CD14-positive monocyte (primary cell): ENCODE measurements at regions not wholly inside any gene's neighbourhood (a gene's known extent, or its start where the extent isn't known, plus 50 kb on each side); places are given as distances from the start of the nearest gene placed in this dataset.
A peak's percentile ranks its signal among the peaks of the same experiment; 100 is the strongest.

ENCODE experiments used
- DNase-seq, 3 donors: peaks; one replicate each; pipeline ENCODE4 v3.0.0-alpha.2; 2011 to 2022
- H2AFZ ChIP-seq: 2 replicates; pipeline ENCODE4 v1.6.0; 2012; ENCODE audit warnings: mild to moderate bottlenecking, low read depth, low read length, inconsistent platforms; ENCODE audit not compliant: insufficient read depth, poor library complexity, severe bottlenecking
- H3K27ac ChIP-seq, 2 donors: 1 replicate in 1 of 2; 2 replicates in 1 of 2; pipeline ENCODE4 v1.5.1; 2012 to 2013; ENCODE audit warnings: low read length in 2 of 2, control low read depth in 1 of 2, inconsistent platforms in 1 of 2, low read depth in 1 of 2, mild to moderate bottlenecking in 1 of 2
- H3K27me3 ChIP-seq, 2 donors: one replicate each; pipeline versions ENCODE4 v1.6.0 to v1.6.1; 2011 to 2013; ENCODE audit warnings: low read length in 2 of 2; ENCODE audit not compliant: control insufficient read depth in 2 of 2, insufficient read depth in 2 of 2
- H3K36me3 ChIP-seq, 2 donors: replicated peaks in 1 of 2; 1 replicate in 1 of 2; 2 replicates in 1 of 2; pipeline versions ENCODE4 v1.5.1 to v1.6.1; 2012 to 2013; ENCODE audit warnings: low read length in 2 of 2, control low read depth in 1 of 2, inconsistent platforms in 1 of 2, mild to moderate bottlenecking in 1 of 2; ENCODE audit not compliant: insufficient read depth in 2 of 2, control insufficient read depth in 1 of 2
- H3K4me1 ChIP-seq, 2 donors: 1 replicate in 1 of 2; 2 replicates in 1 of 2; pipeline versions ENCODE4 v1.5.1 to v1.6.1; 2012 to 2013; ENCODE audit warnings: low read length in 2 of 2, control low read depth in 1 of 2, inconsistent platforms in 1 of 2, mild to moderate bottlenecking in 1 of 2, moderate library complexity in 1 of 2; ENCODE audit not compliant: insufficient read depth in 2 of 2, control insufficient read depth in 1 of 2
- H3K4me2 ChIP-seq: replicated peaks from 2 replicates; pipeline ENCODE3; 2012; ENCODE audit warnings: low read length, moderate library complexity, mild to moderate bottlenecking; ENCODE audit not compliant: poor library complexity, severe bottlenecking; ENCODE audit errors: extremely low read depth
- H3K4me3 ChIP-seq, 3 experiments: fragments of 200-600 bp in 1 of 3; sonication (generic) in 1 of 3; replicated peaks in 1 of 3; 1 replicate in 2 of 3; 2 replicates in 1 of 3; pipeline ENCODE4 v1.5.1; 2011 to 2013; ENCODE audit warnings: low read length in 3 of 3, mild to moderate bottlenecking in 3 of 3, control low read depth in 2 of 3, low read depth in 2 of 3, inconsistent platforms in 1 of 3, moderate library complexity in 1 of 3
- H3K79me2 ChIP-seq: 2 replicates; pipeline ENCODE4 v1.6.0; 2012; ENCODE audit warnings: mild to moderate bottlenecking, control low read depth, inconsistent platforms, low read length, moderate library complexity; ENCODE audit not compliant: insufficient read depth
- H3K9ac ChIP-seq: 2 replicates; pipeline ENCODE4 v1.6.0; 2017; ENCODE audit warnings: low read length, mild to moderate bottlenecking; ENCODE audit not compliant: insufficient read depth, poor library complexity, severe bottlenecking
- H3K9me3 ChIP-seq, 2 donors: replicated peaks in 1 of 2; 1 replicate in 1 of 2; 2 replicates in 1 of 2; pipeline versions ENCODE4 v1.5.1 to v1.6.1; 2012 to 2013; ENCODE audit warnings: low read length in 2 of 2, control low read depth in 1 of 2; ENCODE audit not compliant: control insufficient read depth in 1 of 2, insufficient read depth in 1 of 2
- H4K20me1 ChIP-seq: 2 replicates; pipeline ENCODE4 v1.6.0; 2012; ENCODE audit warnings: mild to moderate bottlenecking, low read length, control low read depth, moderate library complexity; ENCODE audit not compliant: insufficient read depth
- H3K27ac Mint-ChIP-seq, 7 donors: one replicate each; pipeline ENCODE4 v1.8.0; 2020; ENCODE audit warnings: mild to moderate bottlenecking in 7 of 7, mixed read lengths in 7 of 7, moderate library complexity in 6 of 7, inconsistent platforms in 2 of 7
- H3K27me3 Mint-ChIP-seq, 3 donors: one replicate each; pipeline ENCODE4 v1.8.0; 2021 to 2022; ENCODE audit warnings: low read depth in 3 of 3, mild to moderate bottlenecking in 3 of 3, mixed read lengths in 3 of 3, moderate library complexity in 3 of 3, inconsistent platforms in 1 of 3
- H3K36me3 Mint-ChIP-seq, 2 donors: one replicate each; pipeline ENCODE4 v1.8.0; 2020; ENCODE audit warnings: mixed read lengths in 2 of 2, inconsistent platforms in 1 of 2, mild to moderate bottlenecking in 1 of 2
- H3K4me1 Mint-ChIP-seq: one replicate; pipeline ENCODE4 v1.8.0; 2020; ENCODE audit warnings: mild to moderate bottlenecking, mixed read lengths
- H3K4me3 Mint-ChIP-seq, 2 donors: one replicate each; pipeline ENCODE4 v1.8.0; 2020; ENCODE audit warnings: mild to moderate bottlenecking in 2 of 2, mixed read lengths in 2 of 2, moderate library complexity in 1 of 2
- H3K9me3 Mint-ChIP-seq, 7 donors: one replicate each; pipeline ENCODE4 v1.8.0; 2020 to 2022; ENCODE audit warnings: mixed read lengths in 7 of 7, mild to moderate bottlenecking in 6 of 7, moderate library complexity in 6 of 7, inconsistent platforms in 2 of 7
- WGBS: methylation state at CpG from one replicate; pipeline ENCODE4 v1.1.5; 2013; ENCODE audit warnings: missing lambda C conversion rate; ENCODE audit not compliant: insufficient coverage; 5-methylcytosine and 5-hydroxymethylcytosine counted together
- intact Hi-C, 2 donors: fragments of 100-400 bp; cut with micrococcal nuclease; formaldehyde crosslinking; loops; one replicate each; pipeline versions ENCODE4 v1.15.0 to v1.15.1; 2023
- TF ChIP-seq, protein P1 (sequence below): fragments of 200-600 bp; IDR thresholded peaks from one replicate; pipeline ENCODE4 v1.8.0; 2022; ENCODE audit warnings: antibody characterized with exemption, mild to moderate bottlenecking

- Histone ChIP-seq H3K27ac (no peak overlapping the region), H2AFZ (no peak overlapping the region), H3K4me1 (peaks cover 6 to 11% of the 10 kb centered on the region in 2 donors), H3K4me2 (no peak overlapping the region), H3K36me3 (no peaks in the 10 kb centered on the region), H3K9ac (no peak overlapping the region), H3K9me3 (no peaks in the 10 kb centered on the region), H3K27me3 (peaks cover 0 to 5% of the 10 kb centered on the region in 2 donors), H3K79me2 (no peaks in the 10 kb centered on the region), H3K4me3 (no peak overlapping the region), H4K20me1 (no peaks in the 10 kb centered on the region)
- no peak overlapping the region for H3K27ac Mint-ChIP-seq
- H3K4me1 Mint-ChIP-seq: peaks cover 5% of the 10 kb centered on the region
- peaks cover 0 to 6% (median 3%) of the 10 kb centered on the region in 3 donors for H3K27me3 Mint-ChIP-seq
- H3K36me3 Mint-ChIP-seq: no peaks in the 10 kb centered on the region
- peaks cover 3 to 10% (median 6%) of the 10 kb centered on the region in 7 donors for H3K9me3 Mint-ChIP-seq
- DNase-seq: no peak
- WGBS: no CpG with 5 or more reads among the region's 2 CpGs
- H3K4me3 Mint-ChIP-seq: no peak overlapping the region
- intact Hi-C loops: loop anchor here in 1 of 2 donors (10.0 kb wide), 1 partner anchor 114 kb away; no protein-coding TSS in a partner anchor
- TF ChIP-seq, protein P1, sequence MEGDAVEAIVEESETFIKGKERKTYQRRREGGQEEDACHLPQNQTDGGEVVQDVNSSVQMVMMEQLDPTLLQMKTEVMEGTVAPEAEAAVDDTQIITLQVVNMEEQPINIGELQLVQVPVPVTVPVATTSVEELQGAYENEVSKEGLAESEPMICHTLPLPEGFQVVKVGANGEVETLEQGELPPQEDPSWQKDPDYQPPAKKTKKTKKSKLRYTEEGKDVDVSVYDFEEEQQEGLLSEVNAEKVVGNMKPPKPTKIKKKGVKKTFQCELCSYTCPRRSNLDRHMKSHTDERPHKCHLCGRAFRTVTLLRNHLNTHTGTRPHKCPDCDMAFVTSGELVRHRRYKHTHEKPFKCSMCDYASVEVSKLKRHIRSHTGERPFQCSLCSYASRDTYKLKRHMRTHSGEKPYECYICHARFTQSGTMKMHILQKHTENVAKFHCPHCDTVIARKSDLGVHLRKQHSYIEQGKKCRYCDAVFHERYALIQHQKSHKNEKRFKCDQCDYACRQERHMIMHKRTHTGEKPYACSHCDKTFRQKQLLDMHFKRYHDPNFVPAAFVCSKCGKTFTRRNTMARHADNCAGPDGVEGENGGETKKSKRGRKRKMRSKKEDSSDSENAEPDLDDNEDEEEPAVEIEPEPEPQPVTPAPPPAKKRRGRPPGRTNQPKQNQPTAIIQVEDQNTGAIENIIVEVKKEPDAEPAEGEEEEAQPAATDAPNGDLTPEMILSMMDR: no peak
Observed at GRCh38 chr10:23648618-23649017, 209.7 kb downstream of the OTUD1 start.

DNA sequence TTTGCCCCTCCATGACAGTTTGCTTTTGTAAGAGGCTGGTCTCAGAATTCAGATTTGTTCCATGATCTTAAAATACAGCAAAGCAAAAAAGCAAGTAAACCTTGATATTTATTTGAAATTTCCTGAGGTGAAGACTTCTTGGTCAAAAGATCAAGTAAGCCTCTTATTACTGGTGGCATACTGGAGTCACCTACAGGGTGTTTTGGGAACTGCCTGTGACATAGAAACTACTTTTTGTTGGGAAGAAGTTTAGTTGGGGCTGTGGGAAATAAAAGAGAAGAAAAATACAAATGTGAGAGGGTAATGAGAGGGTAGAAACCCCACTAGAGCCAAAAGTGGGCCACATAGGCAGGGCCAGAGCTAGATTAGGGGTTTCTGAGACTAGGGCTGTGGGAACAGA is 217.9 kb downstream of the OTUD1 start:
- no peak overlapping the region for H3K27ac Mint-ChIP-seq
- Histone ChIP-seq H3K4me3 (no peak overlapping the region), H3K9ac (no peak overlapping the region), H2AFZ (no peak overlapping the region), H3K79me2 (no peaks in the 10 kb centered on the region), H3K9me3 (no peaks in the 10 kb centered on the region), H3K4me2 (no peak overlapping the region), H3K36me3 (no peaks in the 10 kb centered on the region), H3K27ac (no peak overlapping the region), H4K20me1 (no peaks in the 10 kb centered on the region), H3K27me3 (peaks cover 0 to 2% of the 10 kb centered on the region in 2 donors), H3K4me1 (no peaks in the 10 kb centered on the region)
- peak; percentile 29 to 60 (median 56) for DNase-seq
- H3K36me3 Mint-ChIP-seq: no peaks in the 10 kb centered on the region
- TF ChIP-seq, protein P1: peak; percentile 83
- peaks cover 4 to 21% (median 14%) of the 10 kb centered on the region in 3 donors for H3K27me3 Mint-ChIP-seq
- no peak overlapping the region for H3K4me3 Mint-ChIP-seq
- peaks cover 3 to 8% (median 5%) of the 10 kb centered on the region in 7 donors for H3K9me3 Mint-ChIP-seq
- intact Hi-C loops: loop anchor here (5.0 to 10.0 kb wide), 2 partner anchors 312 to 339 kb away; partner anchors contain the start of gene C10orf67 (in 1 of the 2)
- H3K4me1 Mint-ChIP-seq: peaks cover 5% of the 10 kb centered on the region
